ENCODE measurements at regions not wholly inside any gene's neighbourhood (a gene's known extent, or its start where the extent isn't known, plus 50 kb on each side); places are given as distances from the start of the nearest gene placed in this dataset.

DNA sequence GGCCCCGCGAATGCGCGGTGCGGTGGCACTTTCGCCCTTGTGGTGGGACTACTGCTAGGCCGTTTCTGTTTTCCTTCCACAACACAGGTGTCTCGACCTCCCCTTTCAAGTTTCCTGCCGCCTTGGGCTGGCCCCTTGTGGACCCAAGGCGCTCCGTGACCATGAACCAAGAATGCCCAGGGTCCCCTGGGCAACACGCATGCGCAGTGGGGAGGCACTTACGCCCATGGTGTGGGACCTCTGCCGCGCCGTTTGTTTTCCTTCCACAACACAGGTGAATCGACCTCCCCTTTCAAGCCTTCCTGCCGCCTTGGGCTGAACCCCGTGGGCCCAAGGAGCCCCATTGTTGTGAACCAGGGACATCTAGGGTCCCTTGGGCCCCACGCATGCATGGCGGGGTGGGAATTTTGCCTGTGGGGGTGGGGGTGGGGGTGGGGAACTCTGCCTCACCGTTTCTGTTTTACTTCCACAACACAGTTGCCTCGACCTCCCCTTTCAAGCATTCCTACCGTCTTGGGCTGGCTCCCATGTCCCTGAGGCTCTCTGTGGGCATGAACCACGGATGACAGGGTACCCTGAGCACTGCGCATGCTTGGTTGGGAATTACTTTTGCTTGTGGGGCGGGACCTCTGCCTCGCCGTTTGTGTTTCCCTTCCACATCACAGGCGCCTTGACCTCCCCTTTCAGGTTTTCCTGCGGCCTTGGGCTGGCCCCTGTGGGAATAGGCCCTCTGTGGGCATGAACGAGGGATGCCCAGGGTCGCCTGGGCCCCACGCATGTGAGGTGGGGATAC, 355.1 kb downstream of the ALG10 start:
- no peak for DNase-seq

- no peak for DNase-seq
Measured at GRCh38 chr12:34379142-34379541, 356.8 kb downstream of the ALG10 start.

- DNase-seq = no peak
Measured at GRCh38 chr12:34384693-34385092, 362.4 kb downstream of the ALG10 start.

DNA sequence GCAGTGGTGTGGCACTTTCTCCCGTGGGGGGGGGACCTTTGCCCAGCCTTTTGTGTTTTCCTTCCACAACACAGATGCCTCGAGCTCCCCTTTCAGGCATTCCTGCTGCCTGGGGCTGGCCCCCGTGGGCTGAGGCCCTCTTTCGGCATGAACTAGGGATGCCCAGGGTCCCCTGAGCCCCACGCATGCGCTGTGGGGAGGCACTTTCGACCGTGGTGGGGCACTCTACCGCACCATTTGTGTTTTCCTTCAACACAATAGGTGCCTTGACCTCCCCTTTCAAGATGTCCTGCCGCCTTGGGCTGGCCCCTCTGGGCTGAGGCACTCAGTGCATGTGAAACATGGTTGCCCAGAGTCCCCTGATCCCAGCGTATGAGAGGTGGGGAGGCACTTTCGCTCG, 363.7 kb downstream of the ALG10 start:
- DNase-seq = no peak

DNA sequence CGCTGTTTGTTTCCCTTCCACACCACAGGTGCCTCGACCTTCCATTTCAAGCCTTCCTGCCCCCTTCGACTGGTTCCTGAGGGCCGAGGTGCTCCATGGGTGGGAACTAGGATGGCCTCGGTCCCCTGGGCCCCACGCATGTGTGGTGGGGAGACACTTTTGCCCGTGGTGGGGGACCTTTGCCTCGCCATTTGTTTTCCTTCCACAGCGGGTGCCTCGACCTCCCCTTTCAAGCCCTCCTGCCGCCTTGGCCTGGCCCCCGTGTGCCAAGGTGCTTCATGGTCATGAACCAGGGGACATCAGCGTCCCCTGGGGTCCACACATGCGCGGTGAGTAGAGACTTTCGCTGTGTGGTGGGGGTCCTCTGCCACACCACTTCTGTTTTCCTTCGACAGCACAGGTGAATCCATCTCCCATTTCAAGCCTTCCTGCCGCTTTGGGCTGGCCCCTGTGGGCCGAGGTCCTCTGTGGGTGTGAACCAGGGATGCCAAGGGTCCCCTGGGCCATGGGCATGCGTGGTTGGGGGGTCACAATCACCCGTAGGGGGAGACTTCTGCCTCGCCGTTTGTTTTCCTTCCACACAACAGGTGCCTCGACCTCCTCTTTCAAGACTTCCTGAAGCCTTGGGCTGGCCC, 364.4 kb downstream of the ALG10 start:
- no peak for DNase-seq

GRCh38 chr12:34387711-34388635, 365.7 kb downstream of the ALG10 start:
- DNase-seq = no peak

- no peak for DNase-seq
Measured at GRCh38 chr12:34388636-34389377, 366.5 kb downstream of the ALG10 start.

DNA sequence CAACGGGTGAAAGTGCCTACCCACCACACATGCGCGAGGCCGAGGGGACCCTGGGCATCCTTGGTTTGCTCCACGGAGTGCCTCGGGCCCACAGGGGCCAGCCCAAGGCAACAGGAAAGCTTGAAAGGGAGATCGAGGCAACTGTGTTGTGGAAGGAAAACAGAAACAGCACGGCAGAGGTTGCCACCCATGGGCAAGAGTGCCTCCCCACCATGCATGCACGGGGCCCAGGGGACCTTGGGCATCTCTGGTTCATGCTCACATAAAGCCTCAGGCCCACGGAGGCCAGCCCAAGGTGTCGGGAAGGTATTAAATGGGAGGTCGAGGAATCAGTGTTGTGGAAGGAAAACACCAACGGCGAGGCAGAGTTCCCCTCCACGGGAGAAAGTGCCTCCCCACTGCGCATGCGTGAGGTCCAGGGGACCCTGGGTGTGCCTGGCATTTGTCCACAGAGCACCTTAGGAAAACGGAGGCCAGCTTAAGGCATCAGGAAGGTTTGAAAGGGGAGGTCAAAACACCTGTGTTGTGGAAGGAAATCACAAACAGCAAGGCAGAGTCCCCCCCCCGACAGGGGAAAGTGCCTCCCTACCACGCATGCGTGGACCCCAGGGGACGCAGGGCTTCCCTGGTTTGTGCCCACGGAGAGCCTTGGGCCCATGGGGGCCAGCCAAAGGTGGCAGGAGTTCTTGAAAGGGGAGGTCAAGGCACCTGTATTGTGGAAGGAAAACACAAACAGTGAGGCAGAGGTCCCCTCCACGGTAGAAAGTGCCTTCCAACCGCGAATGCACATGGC, 367.3 kb downstream of the ALG10 start:
- DNase-seq = no peak

DNA sequence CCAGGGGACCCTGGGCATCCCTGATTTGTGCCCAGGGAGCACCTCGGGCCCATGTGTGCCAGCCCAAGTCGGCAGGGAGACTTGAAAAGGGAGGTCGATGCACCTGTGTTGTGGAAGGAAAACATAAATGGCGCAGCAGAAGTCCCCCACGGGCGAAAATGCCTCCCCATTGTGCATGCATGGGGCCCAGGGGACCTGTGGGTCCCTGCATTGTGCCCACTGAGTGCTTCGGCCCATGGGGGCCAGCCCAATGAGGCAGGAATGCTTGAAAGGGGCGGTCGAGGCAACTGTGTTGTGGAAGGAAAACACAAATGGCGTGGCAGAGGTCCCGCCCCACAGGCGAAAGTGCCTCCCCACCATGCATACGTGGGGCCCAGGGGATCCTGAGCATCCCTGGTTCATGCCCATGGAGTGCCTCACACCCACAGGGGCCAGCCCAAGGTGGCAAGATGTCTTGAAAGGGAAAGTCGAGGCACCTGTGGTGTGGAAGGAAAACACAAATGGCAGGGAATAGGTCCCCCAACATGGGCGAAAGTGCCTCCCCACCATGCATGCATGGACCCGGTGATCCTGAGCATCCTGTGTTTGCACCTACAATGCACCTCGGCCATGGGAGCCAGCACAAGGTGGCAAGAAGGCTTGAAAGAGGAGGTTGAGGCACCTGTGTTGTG, 368.0 kb downstream of the ALG10 start:
- DNase-seq = no peak

DNA sequence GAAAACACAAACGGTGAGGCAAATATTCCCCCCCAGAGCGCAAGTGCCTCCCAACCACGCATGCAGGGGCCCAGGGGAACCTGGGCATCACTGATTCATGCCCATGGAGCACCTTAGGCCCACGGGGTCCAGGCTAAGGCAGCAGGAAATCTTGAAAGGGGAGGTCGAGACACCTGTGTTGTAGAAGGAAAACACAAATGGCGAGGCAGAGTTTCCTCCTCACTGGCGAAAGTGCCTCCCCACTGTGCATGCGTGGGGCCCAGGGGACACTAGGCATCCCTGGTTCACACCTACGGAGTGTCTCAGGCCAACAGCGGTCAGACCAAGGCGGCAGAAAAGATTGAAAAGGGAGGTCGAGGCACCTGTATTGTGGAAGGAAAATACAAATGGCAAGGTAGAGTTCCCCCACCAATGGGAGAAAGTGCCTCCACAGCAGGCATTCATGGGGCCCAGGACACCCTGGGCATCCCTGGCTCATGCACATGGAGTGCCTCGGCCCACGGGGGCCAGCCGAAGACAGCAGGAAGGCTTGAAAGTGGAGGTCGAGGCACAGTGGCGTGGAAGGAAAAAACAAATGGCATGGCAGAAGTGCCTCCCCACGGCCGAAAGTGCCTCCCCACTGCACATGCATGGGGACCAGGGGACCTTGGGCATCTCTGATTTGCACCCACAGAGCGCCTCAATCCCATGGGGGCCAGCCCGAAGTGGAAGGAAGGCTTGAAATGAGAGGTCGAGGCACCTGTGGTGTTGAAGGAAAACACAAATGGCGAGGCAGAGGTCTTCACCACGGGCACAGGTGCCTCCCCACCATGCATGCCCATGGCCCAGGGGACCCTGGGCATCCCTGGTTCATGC, 368.8 kb downstream of the ALG10 start:
- DNase-seq = no peak

GRCh38 chr12:34391771-34392581, 369.7 kb downstream of the ALG10 start:
- DNase-seq = no peak

DNA sequence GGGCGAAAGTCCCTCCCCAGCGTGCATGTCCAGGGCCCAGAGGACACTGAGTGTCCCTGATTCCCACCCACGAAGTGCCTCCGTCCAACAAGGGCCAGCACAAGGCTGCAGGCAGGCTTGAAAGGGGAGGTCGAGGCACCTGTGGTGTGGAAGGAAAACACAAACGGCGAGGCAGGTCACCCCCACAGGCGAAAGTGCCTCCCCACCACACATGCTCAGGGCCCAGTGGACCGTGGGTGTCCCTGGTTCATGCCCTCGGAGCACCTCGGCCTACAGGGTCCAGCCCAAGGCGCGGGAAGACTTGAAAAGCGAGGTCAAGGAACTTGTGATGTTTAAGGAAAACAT, 370.4 kb downstream of the ALG10 start:
- DNase-seq = no peak

DNA sequence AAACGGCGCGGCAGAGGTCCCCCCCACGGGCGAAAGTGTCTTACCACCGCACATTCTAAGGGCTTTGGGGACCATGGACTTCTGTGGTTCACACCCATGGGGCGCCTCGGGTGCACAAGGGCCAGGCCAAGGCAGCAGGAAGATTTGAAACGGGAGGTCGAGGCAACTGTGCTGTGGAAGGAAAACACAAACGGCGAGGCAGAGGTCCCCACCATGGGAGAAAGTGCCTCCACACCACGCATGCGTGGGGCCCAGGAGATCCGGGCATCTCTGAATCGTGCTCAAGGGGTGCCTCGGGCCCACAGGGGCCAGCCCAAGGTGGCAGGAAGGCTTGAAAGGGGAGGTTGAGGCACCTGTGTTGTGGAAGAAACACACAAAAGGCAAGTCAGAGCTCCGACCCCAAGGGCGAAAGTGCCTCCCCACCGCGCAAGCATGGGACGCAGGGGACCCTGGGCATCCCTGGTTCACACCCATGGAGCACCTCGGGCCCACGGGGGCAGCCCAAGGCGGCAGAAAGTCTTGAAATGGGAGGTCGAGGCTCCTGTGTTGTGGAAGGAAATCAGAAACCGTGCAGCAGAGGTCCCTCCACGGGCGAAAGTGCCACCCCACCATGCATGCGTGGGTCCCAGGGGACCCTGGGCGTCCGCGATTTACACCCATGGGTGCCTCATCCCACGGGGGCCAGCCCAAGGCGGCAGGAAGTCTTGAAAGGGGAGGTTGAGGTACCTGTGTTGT, 371.0 kb downstream of the ALG10 start:
- no peak for DNase-seq

DNA sequence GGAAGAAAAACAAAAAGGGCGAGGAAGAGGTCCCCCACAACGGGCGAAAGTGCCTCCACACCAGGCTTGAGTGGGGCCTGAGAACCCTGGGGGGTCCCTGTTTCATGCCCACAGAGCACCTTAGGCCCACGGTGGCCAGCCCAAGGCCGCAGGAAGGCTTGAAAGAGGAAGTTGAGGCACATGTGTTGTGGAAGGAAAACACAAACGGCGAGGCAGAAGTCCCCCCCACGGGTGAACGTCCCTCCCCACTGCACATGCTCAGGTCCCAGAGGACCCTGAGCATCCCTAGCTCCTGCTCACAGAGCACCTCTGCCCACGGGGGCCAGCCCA, 371.5 kb downstream of the ALG10 start:
- DNase-seq = no peak

DNA sequence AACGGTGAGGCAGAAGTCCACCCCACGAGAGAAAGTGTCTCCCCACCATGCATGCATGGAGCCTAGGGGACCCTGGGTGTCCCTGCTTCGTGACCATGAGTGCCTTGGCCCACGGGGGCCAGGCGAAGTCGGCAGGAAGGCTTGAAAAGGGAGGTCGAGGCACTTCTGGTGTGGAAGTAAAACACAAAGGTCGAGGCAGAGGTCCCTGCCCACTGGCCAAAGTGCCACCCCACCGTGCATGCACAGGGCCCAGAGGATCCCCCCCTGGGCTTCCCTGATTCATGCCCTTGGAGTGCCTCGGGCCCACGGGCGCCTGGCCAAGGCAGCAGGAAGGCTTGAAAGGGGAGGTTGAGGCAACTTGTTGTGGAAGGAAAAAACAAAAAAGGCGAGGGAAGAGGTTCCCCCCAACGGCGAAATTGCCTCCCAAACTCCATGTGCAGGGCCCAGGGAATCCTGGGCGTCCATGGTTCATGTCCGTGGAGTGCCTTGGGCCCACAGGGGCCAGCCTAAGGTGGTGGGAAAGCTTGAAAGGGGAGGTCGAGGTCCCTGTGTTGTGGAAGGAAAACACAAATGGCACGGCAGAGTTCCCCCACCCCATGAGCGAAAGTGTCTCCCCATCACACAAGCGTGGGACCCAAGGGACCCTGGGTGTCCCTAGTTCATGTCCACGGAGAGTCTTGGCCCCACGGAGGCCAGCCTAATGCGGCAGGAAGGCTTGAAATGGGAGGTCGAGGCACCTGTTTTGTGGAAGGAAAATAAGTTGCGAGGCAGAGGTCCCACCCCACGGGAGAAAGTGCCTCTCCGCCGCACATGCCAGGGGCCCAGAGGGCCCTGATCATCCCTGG, 372.1 kb downstream of the ALG10 start:
- DNase-seq = no peak

DNA sequence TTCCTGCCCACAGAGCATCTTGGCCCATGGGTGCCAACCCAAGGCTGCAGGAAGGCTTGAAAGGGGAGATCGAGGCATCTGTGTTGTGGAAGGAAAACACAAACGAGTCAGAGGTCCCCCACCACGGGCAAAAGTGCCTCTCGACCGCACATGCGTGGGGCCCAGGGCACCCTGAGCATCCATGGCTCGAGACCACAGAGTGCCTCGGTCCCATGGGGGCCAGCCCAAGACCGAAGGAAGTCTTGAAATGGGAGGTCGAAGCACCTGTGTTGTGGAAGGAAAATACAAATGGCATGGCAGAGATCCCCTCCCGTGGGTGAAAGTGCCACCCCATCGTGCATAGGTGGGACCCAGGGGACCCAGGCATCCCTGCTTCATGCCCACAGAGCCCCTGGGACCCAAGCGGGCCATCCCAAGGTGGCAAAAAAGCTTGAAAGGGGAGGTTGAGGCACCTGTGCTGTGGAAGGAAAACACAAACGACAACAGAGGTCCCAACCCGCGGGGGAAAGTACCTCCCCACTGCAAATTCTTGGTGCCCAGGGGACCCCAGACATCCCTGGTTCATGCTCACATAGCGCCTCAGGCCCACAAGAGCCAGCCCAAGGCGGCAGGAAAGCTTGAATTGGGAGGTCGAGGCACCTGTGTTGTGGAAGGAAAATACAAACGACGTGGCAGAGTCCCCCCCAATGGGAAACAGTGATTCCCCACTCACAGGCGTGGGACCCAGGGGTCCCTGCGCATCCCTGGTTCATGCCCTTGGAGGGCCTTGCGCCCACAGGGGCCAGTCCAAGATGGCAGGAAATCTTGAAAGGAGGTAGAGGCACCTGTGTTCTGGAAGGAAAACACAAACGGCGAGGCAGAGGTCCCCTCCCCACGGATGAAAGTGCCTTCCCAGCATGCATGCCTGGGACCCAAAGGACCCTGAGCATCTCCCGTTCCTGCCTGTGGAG, 373.0 kb downstream of the ALG10 start:
- no peak for DNase-seq

Data from muscle of back (tissue), 3 donors.